ENCODE measurements at regions not wholly inside any gene's neighbourhood (a gene's known extent, or its start where the extent isn't known, plus 50 kb on each side); places are given as distances from the start of the nearest gene placed in this dataset.
"Not testable (repeated sequence)": the region's sequence is repeated elsewhere in the genome, so short reads cannot be mapped to it uniquely, and the experiment has no call there.

DNA sequence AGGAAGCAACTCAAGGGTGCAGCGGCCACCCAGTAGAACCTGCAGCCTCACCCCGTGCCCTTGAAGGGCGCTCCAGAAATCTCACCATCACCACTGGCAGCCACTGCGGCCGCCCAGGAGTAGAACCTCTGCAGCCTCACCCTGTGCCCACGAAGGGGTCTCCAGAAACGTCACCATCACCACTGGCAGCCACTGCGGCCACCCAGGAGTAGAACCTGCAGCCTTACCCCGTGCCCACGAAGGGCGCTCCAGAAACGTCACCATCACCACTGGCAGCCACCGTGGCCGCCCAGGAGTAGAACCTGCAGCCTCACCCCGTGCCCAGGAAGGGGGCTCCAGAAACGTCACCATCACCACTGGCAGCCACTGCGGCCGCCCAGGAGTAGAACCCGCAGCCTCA, 336.0 kb downstream of the TEX29 start:
- no peak for FAIRE-seq

DNA sequence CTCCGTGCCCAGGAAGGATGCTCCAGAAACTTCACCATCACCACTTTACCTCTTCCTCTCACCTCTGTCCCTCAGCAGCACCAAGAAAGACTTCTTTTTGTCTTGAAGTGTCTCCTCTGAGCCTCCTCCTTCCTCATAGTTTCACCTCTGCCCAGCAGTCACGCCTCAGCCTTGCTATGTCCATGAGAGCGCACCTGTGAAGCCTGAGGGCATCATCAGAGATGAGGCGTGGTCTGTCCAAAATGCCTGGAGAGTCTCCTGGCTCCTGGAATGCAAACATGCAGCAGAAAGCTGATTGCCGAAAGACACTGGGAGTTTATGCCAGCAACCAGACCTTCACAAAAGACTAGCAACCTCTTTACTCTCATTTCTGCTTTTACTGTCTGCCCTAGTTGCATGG, 336.6 kb downstream of the TEX29 start:
- no peak for FAIRE-seq

DNA sequence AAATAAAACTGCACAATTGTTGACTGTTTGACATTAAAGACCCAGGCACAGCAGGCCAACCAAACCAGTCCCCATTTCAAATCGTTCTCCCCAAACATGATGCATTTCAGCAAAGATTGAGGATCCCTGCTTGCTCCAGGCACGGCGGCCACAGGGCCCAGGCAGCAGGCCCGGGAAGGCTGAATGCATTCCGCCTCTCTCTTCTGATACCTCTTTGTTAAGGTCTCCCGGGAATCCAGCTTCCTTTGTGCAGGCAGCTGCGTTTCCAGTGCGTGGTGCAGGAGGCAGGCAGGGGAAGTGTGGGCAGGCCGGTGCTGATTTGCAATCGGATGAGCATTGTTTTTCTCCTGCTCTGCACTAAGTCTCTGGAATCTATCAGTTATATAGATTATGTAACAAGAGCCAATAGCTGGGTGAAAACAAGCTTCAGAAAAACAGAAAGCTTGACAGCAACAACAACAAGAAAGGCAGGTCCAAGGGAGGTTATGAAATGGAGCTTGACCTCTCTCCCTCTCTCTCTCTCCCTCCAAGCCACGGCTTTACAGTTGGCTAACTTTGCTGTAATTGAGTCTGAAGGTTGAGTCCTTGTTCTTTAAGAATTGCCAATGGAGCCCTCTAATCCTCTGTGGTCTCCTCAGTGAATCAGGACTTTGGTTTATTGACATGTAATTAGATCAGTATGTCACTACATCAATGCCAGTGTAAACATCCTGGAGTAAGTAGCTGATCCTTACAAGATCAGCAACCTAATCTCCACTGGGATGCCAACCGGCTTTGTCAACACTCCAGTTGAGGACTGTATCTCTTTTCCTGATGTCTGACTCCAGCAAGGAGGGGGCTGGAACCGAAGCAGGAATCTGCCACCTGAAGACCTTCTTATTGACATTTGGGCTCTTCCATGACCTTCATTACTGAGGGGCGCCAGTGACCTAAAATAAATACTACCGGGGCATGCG, 338.0 kb downstream of the TEX29 start:
- FAIRE-seq, result no peak

DNA sequence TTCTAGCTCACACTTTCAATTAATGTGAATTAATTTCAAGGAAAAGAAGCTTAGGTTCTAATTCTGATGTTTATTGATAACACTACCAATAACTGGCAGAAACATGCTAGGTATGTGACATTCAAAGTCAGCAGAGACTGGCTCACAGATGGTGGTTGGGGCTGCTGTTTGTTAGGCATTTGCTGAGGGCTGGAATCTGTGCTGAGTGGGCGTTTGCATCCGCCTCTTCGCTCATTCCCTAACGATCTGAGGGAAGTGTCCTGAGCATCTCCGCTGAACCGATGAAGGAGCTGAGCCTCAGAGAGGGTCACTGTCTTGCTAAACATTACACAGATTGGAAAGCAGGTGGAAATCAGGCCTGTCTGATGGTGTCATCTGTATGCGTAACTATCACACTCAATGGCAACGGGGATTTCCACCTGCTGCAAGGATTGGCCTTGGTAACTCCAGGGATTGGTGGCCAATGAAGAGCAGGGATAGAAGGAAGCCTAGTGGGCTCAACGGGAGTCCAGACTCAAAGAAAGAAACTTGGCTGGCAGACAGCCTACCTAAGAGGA, 338.9 kb downstream of the TEX29 start:
- FAIRE-seq, result no peak

DNA sequence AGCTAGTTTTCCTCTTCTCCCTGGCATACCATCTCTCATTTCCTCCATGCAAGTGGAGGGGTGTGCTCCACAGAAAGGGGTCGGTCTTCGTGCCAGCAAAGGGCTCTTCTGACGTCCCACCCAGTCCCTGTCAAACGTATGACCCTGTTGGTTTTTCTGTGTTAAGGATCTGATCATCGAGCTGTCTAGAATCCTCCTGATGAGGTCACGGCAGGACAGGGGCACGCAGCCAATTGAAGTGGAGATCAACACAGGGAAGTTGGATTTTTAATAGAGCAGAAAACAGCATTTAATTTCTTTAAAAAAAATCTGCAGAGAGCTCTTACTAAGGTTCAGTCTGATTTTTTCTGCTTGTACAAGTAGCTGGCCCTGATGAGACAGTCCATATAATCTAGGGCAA, 339.4 kb downstream of the TEX29 start:
- FAIRE-seq, result no peak

DNA sequence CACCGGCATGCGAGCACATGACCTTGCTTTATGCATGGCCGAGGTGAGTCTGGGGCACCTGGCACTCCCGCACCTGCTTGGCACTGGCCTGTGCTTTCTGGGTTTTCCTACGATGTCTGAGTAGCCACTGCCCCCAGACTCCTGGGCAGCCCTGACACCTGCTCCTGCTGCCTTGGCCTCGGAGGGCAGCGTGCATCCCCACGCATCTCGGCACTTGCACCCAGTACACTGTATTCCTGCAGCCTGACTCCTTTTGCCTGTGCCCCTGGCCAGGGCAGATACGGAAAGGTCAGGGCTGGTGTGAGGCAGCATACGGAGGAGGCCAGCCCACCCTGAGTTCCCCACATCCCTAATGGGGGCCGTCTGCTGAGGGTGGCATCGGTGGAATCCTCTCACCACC, 340.6 kb downstream of the TEX29 start:
- FAIRE-seq, result no peak

DNA sequence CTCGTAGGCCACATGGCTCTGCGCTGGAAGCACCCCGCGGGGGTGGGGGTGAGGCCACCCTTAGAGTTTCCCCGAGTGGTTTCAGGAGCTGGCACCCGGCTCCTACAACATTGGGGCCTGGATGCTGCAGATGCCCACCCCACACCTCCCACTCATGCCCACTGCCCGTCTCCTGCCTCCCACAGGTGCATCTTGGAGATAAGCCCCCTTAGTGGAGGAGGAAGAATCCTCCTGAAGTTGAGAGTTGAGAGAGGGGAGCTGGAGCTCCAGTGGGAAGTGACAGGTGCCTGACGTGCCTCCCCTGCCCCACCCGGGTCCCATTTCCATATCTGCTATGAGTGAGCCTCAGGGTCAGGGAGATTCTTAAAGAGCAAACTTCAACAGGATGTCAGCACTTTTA, 341.3 kb downstream of the TEX29 start:
- FAIRE-seq, result no peak

DNA sequence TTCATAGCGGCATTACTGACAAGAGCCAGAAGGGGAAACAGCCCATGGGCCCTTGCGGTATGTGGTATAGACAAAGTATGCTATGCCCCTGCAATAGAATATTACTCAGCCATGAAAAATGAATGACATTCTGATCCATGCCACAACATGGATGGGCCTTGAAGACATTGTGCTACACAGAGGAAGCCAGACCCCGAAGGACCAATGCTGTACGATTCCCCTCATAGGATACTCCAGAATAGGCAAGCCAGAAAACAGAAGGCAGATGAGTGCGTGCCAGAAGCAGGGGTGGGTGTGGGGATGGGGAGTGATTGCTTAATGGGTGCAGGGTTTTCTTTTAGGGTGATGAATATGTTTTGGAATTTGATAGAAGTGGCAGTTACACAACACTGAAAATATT, 342.0 kb downstream of the TEX29 start:
- FAIRE-seq, result no peak

DNA sequence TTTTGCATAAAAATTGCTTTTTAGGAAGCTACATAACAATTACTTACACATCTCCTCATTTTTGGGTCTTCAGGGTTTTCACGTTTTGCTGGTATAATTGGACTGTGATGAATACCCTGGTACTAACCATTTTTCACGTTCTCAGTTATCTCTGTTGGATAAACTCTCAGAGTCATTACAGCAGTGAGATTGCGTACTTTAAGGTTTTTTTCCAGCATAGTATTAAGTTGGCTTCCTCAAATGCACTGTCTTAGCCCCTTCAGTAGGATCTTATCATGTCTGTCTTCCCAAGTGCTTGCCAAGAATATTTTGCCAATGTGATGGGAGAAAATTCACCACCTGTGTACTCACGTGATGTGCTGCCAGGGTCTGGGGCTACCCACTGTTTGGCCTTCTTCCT, 342.5 kb downstream of the TEX29 start:
- no peak for FAIRE-seq

DNA sequence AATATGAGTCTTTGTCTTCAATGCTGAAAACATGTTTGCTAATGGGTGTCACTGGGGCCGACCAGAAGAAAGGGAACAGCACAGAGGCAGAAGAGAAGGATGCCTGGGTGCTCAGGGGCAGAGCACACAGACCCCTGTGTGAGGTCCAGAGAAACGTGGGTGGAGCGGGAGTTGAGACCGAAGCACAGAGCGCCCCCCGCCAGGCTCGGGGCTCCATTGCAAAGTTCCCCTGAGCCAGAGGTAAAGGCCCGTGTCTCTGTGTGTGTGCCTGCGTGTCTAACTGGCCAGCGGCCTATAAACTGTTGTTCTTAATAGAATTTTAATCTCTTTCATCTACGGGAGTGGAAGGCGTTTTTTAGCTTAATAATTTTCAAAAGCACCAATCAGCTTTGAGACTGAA, 343.1 kb downstream of the TEX29 start:
- FAIRE-seq, result no peak

DNA sequence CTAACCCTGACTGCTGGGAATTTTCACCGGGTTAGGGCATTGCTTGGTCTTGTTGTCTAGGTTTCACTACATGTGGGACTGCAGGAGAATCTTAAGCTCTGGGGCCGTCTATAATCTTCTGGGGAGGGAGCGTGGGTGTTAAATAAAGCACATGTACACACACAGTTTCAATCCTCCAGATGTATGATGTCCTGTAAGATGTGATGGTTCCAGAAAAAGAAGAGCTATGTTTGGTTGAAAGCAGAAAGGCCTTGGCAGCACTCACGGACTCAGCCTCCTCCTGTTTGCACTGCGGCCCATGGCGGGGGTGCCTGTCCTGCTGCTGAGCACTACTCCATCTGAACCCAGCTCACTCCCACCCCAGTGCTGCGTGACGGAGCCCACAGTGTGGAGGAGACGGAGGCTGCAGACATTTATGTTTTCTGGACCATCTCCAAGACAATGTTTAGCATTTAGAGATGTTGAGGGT, 343.5 kb downstream of the TEX29 start:
- FAIRE-seq, result no peak

DNA sequence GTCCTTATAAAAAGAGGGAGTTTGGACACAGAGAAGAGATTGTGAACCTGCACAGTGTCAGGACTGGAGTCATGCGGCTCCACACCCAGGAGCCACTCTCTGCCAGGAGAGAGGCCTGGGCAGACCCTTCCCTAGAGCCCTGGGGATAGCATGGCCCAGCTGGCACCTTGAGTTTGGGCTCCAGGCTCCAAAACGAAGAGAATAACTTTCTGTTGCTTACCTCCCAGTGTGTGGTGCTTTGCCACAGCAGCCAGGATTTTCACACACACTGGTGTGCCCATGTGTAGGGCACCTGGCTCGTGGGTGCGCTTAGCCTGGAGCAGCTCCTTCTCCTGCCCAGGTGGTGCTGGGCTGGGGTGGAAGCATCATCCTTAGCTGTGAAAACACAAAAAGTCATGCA, 344.3 kb downstream of the TEX29 start:
- no peak for FAIRE-seq

DNA sequence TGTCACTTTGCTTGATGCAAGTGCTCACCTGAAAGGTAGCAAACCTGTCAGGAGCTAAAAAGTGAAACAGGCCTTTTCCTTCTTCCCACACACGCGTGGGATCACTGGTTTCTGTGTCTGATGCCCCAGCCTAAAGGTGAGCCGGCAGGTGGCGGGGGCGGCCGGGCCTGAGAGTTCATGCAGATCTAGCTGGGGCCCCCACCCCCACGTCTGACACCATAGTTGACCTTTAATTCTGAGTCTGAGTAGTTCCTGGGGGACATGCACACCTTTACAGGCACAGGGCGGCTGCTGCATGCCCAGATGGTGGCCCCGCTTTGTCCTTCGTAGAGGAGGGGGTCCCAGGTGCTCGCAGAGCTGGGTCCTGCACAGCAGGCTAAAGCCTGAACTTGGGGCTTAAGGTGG, 345.3 kb downstream of the TEX29 start:
- no peak for FAIRE-seq

DNA sequence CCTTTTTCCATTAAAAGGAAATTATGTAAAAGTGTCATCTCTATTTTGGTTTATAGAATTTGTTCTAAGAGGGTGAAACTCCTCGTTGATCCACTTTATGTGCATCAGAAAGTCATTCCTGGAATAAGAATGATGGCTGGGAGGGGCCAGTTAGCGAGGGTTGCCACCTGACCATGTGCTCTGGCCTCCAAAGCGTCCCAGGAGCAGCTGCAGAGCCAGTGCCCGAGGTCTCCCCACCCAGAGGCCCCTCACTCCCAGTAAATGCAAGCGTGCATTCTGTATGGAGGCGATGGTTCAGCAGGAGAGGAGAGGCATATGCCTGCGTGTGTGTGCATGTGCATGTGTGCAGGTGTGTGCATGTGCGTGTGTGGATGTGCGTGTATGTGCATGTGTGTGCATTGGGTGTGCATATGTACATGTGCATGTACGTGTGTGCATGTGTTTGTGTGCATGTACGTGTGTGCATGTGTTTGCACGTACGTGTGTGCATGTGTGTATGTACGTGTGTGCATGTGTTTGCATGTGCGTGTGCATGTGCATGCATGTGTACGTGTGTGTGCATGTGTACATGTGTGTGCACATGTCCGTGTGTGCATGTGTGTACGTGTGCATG, 345.8 kb downstream of the TEX29 start:
- no peak for FAIRE-seq

DNA sequence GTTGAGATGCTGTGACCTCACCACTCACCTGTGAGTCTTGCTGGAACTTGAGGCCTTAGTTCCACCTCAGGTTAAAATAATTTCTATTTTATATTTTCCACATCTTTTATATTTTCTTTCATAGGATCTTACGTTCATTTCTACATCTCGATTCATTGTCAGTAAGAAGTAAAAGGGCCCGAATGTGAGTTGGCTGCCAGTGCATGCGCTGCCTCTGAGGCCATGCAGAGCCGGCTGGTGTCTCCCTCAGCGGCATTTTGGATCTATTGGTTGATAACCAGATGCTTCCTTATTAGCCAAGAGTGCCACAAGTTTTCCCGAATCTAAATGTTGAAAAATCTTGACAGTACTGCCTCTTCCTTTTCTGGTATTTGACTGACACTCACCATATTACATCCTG, 347.3 kb downstream of the TEX29 start:
- no peak for FAIRE-seq

DNA sequence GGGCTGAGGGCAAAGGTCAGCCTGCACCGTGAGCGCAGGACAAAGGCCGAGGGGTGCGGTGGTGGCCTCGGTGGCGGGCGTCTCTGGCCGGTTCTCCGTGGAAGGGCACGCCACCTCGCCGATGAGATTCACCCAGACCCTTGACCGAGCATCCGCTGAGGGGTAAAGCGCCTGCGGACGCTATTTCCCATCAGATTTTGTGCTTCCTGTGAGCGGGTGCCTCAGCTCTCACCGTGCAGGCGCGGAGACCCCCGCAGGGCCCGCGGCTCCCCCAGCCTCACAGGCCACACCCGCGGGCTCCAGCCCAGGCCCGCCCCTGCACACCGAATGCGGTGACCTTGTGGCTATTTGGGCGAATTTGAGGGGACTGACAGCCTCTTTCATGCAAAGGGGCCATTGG, 348.0 kb downstream of the TEX29 start:
- no peak for FAIRE-seq

DNA sequence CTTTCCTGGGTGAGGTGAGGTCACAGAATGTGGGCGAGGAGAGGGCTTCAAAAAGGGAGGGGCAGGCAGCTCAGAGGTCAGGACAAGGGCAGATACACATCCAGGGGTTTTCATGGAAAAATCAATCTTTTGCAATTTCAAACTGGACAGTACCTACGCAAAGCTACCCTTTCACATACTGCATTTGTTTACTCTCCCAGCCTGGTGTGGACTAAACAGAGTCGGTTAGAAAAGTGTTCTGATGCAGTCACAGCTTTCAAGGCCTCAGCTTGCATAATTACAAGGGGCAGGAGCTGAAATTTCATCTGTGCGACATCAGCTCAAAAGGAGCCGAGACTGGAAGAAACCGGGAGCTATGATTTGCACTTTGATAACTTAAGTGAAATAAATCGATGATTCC, 351.8 kb downstream of the TEX29 start:
- FAIRE-seq, result not testable (repeated sequence)

DNA sequence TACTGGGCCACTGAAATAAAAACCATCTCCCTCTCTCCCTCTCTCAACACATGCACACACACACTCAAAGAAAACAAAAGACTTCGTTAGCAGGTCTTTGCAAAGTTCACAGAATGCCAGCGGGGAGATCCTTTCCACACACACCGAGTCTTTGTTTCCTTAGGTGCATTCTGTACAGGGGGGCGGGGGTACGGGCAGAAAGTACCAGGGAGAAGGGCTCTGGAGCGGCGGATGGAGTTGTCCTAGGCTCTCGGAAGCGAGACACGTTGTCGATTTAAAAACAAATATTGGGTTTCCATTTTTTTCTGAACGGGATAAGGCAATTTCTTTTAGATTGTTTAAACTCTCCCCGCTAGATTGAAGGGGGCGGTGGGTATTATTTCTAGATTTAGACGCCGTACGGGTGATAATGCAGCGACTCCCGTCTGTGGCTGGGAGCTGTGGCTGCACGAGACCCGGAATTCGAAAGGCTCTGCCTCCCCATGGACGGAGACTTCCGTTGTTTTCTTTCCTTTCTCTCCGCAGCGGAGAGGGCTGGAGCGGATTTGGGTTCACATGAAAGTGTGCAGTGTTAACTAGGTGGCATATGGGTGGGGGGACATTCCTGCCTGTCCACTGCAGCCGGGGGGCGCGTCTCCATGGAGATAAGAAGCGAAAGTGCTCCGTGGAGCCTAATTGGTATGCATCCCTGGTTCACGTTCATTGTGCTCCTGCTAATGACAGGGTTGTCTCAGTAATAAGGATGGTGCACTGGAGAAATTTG, 357.9 kb downstream of the TEX29 start:
- not testable (repeated sequence) for FAIRE-seq

DNA sequence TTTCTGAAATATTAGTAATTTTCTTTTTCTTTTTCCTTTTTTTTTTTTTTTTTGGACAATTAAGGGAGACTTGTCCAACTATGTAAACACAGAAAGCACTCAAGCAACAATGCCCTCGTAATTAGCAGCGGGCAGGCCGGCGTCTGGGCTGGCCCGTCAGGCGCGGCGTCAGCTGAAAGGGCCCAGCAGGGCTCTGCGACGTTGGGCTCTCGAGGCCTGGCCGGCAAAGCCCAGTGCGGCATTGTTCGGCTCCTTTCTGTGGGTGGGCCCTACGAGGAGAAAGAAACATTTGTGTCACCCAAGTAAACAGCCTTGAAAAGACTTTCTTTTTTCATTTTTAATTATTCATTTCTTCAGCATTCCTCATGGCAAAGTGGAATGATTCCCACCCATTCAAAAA, 359.2 kb downstream of the TEX29 start:
- not testable (repeated sequence) for FAIRE-seq

DNA sequence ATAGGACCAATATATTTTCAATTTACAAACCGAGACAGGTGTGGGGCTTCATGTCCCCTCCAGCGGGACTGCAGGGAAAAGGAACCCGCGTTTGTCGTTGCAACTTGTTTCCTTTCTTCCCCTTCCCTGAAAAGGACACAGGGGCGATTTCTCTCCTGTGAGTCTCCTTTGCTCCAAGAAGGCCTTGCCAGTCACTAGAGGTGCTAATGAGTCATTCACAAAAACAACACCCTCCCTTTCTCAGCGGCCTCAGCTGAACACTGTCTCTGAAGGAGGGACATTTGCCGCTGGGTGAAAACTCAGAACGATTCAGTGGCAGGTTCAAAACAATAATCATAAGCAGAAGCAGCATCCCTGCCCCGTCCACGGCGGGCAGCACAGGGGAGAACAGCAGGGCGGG, 359.7 kb downstream of the TEX29 start:
- not testable (repeated sequence) for FAIRE-seq

DNA sequence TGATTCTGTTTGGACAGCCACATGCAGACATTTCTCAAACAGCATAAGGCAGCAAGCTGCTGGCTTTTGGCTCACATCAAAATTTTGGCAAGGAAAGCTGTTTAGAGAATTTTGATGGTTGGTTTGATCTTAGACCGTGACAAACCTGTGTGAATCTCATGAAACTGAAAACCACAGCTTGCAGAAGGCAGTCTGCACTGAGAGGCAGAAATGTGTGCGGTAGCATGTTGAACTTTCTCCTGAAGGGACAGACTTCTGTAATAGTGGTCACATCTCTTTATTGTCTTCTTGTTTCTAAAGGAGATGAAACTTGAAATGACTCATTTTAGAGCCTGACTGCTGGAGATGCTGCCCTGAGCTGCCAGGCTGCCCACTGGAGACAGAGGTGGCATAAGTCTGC, 371.6 kb downstream of the TEX29 start:
- not testable (repeated sequence) for FAIRE-seq

DNA sequence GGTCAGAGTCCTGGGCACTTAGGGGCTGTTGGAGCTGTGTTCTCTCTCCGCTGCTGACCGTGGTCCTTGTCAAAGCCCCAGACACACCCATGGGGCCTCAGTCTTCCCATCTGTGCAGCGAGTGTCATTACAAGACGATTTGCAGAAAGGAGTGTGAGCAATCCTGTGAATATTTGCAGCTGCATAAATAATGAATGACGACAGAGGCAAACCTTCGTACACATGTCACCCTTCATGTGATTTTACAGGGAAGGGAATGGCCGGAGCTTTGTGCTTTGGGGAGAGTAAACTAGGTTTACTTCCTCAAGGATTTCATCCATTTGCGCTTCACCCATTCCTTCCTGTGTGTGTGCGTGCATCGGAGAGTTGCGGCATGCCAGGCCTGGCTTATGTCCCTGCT, 370.8 kb upstream of the SOX1 start:
- FAIRE-seq, result not testable (repeated sequence)

DNA sequence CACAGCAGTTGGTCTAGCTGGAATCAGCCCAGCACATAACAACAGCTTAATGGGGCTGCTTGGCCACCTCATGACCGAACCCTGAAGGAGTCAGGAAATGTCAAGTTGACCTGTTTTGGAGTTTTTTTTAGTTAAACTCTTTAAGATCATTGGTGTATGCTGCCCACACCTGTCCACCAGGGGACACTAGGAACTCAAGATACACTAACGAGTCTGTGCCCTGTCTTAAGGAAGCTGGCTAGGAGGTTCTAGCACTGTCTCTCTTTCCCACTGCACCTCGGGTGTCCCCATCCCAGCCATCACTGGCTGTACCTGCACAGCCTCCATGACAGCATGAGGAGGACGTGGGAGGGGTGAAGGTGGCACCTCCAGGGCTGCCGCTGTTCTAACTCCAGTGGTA, 364.9 kb upstream of the SOX1 start:
- not testable (repeated sequence) for FAIRE-seq

Data from A204.1 (cell line).